GM13976 (cell line): ENCODE measurements at regions not wholly inside any gene's neighbourhood (a gene's known extent, or its start where the extent isn't known, plus 50 kb on each side); places are given as distances from the start of the nearest gene placed in this dataset.

Experiments
- DNase-seq: peaks from one replicate; pipeline ENCODE4 v3.0.0; 2012; ENCODE audit warnings: low spot score
- in situ Hi-C: fragments of 300-500 bp; cut with MboI; formaldehyde crosslinking; loops from one replicate; pipeline ENCODE4 v1.12.0; 2022; ENCODE audit warnings: low sequenced_read_pairs, mixed read lengths, inconsistent platforms; ENCODE audit not compliant: unreplicated experiment
- TF ChIP-seq, protein P1 (sequence below): IDR thresholded peaks from 2 replicates; pipeline ENCODE4 v1.5.1; 2012; ENCODE audit warnings: borderline replicate concordance, mild to moderate bottlenecking; ENCODE audit not compliant: insufficient read depth; ENCODE audit errors: extremely low read depth, missing control alignments, control extremely low read depth

- in situ Hi-C loops: no loop called here
- no peak for DNase-seq
- TF ChIP-seq, protein P1, sequence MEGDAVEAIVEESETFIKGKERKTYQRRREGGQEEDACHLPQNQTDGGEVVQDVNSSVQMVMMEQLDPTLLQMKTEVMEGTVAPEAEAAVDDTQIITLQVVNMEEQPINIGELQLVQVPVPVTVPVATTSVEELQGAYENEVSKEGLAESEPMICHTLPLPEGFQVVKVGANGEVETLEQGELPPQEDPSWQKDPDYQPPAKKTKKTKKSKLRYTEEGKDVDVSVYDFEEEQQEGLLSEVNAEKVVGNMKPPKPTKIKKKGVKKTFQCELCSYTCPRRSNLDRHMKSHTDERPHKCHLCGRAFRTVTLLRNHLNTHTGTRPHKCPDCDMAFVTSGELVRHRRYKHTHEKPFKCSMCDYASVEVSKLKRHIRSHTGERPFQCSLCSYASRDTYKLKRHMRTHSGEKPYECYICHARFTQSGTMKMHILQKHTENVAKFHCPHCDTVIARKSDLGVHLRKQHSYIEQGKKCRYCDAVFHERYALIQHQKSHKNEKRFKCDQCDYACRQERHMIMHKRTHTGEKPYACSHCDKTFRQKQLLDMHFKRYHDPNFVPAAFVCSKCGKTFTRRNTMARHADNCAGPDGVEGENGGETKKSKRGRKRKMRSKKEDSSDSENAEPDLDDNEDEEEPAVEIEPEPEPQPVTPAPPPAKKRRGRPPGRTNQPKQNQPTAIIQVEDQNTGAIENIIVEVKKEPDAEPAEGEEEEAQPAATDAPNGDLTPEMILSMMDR: no peak
Measured at GRCh38 chr3:197356741-197357140, 58.3 kb upstream of the DLG1 start.

DNA sequence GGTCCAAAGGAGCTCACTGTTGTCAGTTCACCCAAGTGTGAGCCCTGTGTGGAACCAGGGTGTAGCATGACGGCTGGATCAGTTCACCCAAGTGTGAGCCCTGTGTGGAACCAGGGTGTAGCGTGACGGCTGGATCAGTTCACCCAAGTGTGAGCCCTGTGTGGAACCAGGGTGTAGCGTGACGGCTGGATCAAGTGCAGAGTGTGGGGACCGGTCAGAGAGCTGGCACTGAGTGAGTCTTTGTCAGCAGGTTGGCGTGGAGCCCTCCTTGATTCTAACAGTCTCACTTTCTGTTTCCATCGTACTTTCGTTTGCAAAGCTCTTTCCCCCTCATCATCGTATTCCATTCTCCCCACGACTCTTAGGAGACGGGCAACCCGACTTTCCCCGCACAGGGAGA, 57.9 kb upstream of the DLG1 start:
- TF ChIP-seq, protein P1: no peak
- in situ Hi-C loops: no loop called here
- no peak for DNase-seq

DNA sequence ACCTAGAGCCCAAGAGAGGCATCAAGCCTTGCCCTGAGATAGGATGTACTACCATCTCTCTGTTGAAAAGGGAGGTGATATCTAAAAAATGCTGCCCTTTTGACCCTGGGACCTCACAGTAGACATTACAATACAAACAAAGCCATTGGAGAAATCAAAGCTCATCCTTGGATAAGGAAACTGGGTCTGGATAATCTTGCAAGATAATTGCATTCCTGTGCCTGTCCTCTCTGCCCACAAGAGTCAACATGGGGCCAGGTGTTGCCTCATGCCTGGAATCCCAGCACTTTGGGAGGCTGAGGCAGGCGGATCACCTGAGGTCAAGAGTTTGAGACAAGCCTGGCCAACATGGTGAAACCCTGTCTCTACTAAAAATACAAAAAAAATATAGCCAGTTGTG, 57.3 kb upstream of the DLG1 start:
- TF ChIP-seq, protein P1: no peak
- in situ Hi-C loops: no loop called here
- no peak for DNase-seq

DNA sequence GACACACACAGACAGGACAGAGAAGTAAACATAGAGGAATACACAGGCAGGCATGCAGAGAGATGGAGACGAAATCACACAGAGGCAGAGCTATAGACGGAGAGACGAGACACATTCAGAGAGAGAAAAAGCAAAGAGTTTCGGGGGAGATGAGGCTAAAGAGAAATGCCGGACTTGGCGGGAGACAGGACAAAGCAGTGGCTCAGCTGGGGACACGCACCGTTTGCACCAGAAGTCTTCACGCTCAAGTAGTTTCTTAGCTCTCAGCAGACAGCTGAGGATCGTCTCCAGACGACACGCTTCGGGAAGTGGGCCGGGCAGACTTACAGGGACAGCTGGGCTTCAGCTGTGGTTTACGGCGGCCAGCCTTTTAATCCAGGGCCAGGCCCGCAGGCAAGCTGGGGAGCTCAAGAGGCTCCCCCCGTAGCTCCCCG, 56.2 kb upstream of the DLG1 start:
- TF ChIP-seq, protein P1: no peak
- in situ Hi-C loops: no loop called here
- no peak for DNase-seq

DNA sequence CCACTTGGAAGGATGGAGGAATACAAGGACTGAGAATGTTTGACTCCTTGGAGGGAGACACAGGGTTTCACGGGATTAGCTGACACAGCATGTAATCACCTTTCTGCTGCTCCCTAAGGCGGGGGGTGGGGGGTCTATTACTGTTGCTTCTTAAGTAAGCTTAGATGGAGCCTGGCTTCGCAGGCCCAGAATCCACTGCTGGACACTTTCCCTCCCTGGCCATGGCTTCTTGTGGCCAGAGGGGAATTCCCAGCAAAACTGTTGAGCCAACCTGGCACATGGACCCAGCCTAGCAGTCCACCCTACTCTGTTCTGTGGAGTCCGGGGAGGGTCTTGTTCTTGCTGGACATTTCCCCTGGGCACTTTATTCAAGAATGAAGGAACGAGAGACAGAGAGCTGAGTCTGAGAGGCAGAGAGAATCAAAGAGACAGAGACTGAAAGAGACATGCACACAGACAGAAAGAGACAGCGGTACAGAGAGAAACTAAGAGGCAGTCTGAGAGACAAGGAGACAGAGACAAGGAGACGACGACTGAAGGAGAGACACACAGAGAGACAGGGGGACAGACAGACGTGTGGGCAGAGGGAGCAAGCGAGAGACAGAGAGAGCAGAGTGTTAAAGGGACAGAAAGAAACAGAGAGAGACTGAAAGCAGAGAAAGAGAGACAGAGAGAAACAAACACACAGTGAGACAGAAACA, 55.6 kb upstream of the DLG1 start:
- no peak for DNase-seq
- in situ Hi-C loops: no loop called here
- TF ChIP-seq, protein P1: no peak

DNA sequence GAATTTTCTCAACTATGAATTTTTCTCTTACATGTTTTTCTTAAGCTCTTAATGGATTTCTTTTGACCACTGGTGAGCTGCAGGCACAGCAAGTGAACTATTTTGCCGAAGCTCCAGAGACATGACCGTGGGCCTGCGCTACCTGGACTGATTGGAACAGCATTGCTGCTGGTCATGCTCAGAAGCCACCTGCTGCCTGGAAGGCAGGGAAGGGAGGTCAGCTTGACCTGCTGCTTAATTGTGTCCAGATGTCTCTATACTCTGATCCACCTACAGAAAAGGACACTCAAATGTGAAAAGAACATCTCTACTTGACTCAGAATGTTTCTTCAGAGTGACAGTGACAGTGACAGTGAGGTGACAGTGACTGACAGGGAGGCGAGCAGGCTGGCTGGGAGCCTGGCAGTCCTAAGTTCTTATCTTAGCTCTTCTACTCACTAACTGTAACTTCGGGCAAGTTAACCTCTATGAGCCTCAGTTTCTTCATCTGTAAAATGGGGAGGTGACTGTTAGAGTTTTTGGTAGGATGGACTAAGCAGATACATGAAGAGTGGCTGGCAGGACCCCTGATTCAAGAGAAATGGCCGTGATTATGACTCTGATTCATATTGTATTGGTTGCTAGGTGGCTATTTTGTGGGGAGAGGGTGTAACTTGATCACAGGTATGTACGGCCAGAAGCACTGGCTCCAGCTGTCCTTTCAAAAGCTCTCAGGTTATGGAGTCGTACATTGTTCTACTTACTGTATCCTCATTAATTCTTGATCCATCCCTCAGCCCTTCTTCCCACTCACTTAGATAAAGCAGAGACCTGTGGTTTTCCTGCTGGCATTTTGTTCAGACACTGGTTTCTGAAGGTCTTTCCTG, 54.8 kb upstream of the DLG1 start:
- TF ChIP-seq, protein P1: no peak
- no peak for DNase-seq
- in situ Hi-C loops: no loop called here
